IPS-18c (cell line): ENCODE measurements at regions not wholly inside any gene's neighbourhood (a gene's known extent, or its start where the extent isn't known, plus 50 kb on each side); places are given as distances from the start of the nearest gene placed in this dataset.
"Not testable (repeated sequence)": the region's sequence is repeated elsewhere in the genome, so short reads cannot be mapped to it uniquely, and the experiment has no call there.

Experiments used
- H3K4me3 ChIP-seq: 2 replicates; pipeline ENCODE4 v1.7.0; 2013; ENCODE audit warnings: low read depth, mild to moderate bottlenecking, low read length, moderate library complexity; ENCODE audit not compliant: insufficient read depth
- H3K9me3 ChIP-seq: one replicate; pipeline ENCODE4 v1.6.1; 2013; ENCODE audit warnings: mild to moderate bottlenecking, low read length, moderate library complexity; ENCODE audit not compliant: control insufficient read depth, insufficient read depth

- H3K9me3 ChIP-seq: no peaks in the 10 kb centered on the region
- H3K4me3 ChIP-seq: no peak overlapping the region
Observed at GRCh38 chr14:26655128-26655527, 57.3 kb upstream of the NOVA1 start.

GRCh38 chr14:26663506-26663905 is 65.7 kb upstream of the NOVA1 start:
- no peaks in the 10 kb centered on the region for H3K9me3 ChIP-seq

GRCh38 chr14:26678732-26679420 is 81.0 kb upstream of the NOVA1 start:
- H3K4me3 ChIP-seq, H3K9me3 ChIP-seq: not testable (repeated sequence)

More at GRCh38 chr14:26663506-26663905, 65.7 kb upstream of the NOVA1 start:
- H3K4me3 ChIP-seq: no peak overlapping the region

GRCh38 chr14:26685401-26685800 is 87.6 kb upstream of the NOVA1 start:
- no peaks in the 10 kb centered on the region for H3K9me3 ChIP-seq
- H3K4me3 ChIP-seq: no peak overlapping the region

- Histone ChIP-seq H3K4me3 (no peak overlapping the region), H3K9me3 (no peaks in the 10 kb centered on the region)
Observed at GRCh38 chr14:26687301-26687837, 89.5 kb upstream of the NOVA1 start.

GRCh38 chr14:26694521-26694920 is 96.7 kb upstream of the NOVA1 start:
- no peaks in the 10 kb centered on the region for H3K9me3 ChIP-seq

GRCh38 chr14:26702721-26703230 is 104.9 kb upstream of the NOVA1 start:
- H3K9me3 ChIP-seq: no peaks in the 10 kb centered on the region
- H3K4me3 ChIP-seq: no peak overlapping the region

More at GRCh38 chr14:26694521-26694920, 96.7 kb upstream of the NOVA1 start:
- no peak overlapping the region for H3K4me3 ChIP-seq

GRCh38 chr14:26703686-26704366 is 106.0 kb upstream of the NOVA1 start:
- Histone ChIP-seq H3K4me3 (no peak overlapping the region), H3K9me3 (no peaks in the 10 kb centered on the region)

GRCh38 chr14:26707234-26707633 is 109.4 kb upstream of the NOVA1 start:
- no peaks in the 10 kb centered on the region for H3K9me3 ChIP-seq
- no peak overlapping the region for H3K4me3 ChIP-seq

- no peaks in the 10 kb centered on the region for H3K9me3 ChIP-seq
Observed at GRCh38 chr14:26709019-26709418, 111.2 kb upstream of the NOVA1 start.

GRCh38 chr14:26719514-26719913 is 121.7 kb upstream of the NOVA1 start:
- Histone ChIP-seq H3K4me3 (no peak overlapping the region), H3K9me3 (no peaks in the 10 kb centered on the region)

More at GRCh38 chr14:26709019-26709418, 111.2 kb upstream of the NOVA1 start:
- H3K4me3 ChIP-seq: no peak overlapping the region

- H3K4me3 ChIP-seq: no peak overlapping the region
- no peaks in the 10 kb centered on the region for H3K9me3 ChIP-seq
Observed at GRCh38 chr14:26722258-26722657, 124.4 kb upstream of the NOVA1 start.

GRCh38 chr14:26729851-26730250 is 132.0 kb upstream of the NOVA1 start:
- no peak overlapping the region for H3K4me3 ChIP-seq
- H3K9me3 ChIP-seq: no peaks in the 10 kb centered on the region

- no peaks in the 10 kb centered on the region for H3K9me3 ChIP-seq
- no peak overlapping the region for H3K4me3 ChIP-seq
Observed at GRCh38 chr14:26730929-26731618, 133.2 kb upstream of the NOVA1 start.

GRCh38 chr14:26735811-26736210 is 138.0 kb upstream of the NOVA1 start:
- H3K4me3 ChIP-seq: no peak overlapping the region
- no peaks in the 10 kb centered on the region for H3K9me3 ChIP-seq

GRCh38 chr14:26738571-26738970 is 140.7 kb upstream of the NOVA1 start:
- no peaks in the 10 kb centered on the region for H3K9me3 ChIP-seq
- no peak overlapping the region for H3K4me3 ChIP-seq

GRCh38 chr14:26741711-26742212 is 143.9 kb upstream of the NOVA1 start:
- Histone ChIP-seq H3K4me3 (no peak overlapping the region), H3K9me3 (no peaks in the 10 kb centered on the region)
